ENCODE measurements at regions not wholly inside any gene's neighbourhood (a gene's known extent, or its start where the extent isn't known, plus 50 kb on each side); places are given as distances from the start of the nearest gene placed in this dataset.

DNA sequence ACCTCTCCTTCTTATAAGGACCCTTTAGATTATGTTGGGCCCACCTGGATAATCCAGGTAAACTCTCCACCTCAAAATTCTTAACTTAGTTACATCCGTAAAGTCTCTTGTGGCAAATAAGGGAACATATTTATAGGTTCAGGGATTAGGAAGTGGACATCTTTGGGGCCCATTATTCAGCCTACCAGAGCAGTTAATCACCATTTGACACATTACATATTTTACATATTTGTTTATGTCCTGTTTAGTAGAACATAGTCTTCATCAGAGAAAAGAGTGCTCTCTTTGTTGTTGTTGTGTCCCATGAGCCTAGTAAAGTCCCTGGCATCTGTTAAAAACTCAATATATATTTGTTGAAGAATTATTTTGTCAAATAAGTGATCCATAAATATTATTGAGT lies 134.0 kb upstream of the SPATS2L start:
- H3K27ac Mint-ChIP-seq: no peak overlapping the region
- H3K27me3 ChIP-seq (ENCODE audit: control insufficient read depth in 1 of 2, insufficient read depth in 2 of 2, low read length in 2 of 2): no peaks in the 10 kb centered on the region
- no peaks in the 10 kb centered on the region for H3K9me3 Mint-ChIP-seq
- no peak for DNase-seq
- intact Hi-C loops (cut with DNase I, micrococcal nuclease): no loop called here
- H3K4me3 ChIP-seq (ENCODE audit: low read length): no peak overlapping the region
- H3K4me1 ChIP-seq (ENCODE audit: insufficient read depth, low read length): no peaks in the 10 kb centered on the region
- H3K36me3 Mint-ChIP-seq (ENCODE audit: low read depth): no peaks in the 10 kb centered on the region
- no peaks in the 10 kb centered on the region for H3K4me1 Mint-ChIP-seq (ENCODE audit: low read depth)
- TF ChIP-seq, protein P1, sequence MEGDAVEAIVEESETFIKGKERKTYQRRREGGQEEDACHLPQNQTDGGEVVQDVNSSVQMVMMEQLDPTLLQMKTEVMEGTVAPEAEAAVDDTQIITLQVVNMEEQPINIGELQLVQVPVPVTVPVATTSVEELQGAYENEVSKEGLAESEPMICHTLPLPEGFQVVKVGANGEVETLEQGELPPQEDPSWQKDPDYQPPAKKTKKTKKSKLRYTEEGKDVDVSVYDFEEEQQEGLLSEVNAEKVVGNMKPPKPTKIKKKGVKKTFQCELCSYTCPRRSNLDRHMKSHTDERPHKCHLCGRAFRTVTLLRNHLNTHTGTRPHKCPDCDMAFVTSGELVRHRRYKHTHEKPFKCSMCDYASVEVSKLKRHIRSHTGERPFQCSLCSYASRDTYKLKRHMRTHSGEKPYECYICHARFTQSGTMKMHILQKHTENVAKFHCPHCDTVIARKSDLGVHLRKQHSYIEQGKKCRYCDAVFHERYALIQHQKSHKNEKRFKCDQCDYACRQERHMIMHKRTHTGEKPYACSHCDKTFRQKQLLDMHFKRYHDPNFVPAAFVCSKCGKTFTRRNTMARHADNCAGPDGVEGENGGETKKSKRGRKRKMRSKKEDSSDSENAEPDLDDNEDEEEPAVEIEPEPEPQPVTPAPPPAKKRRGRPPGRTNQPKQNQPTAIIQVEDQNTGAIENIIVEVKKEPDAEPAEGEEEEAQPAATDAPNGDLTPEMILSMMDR (IDR thresholded peaks at IDR 0.05): no peak
- no peaks in the 10 kb centered on the region for H3K36me3 ChIP-seq (ENCODE audit: insufficient read depth, low read length)
- ATAC-seq (ENCODE audit: poor library complexity): no peak
- no peak overlapping the region for H3K27ac ChIP-seq (ENCODE audit: low read depth in 1 of 2, low read length in 2 of 2)
- ChIA-PET CTCF (no interaction called here), POLR2A (no interaction called here)
- H3K9me3 ChIP-seq (ENCODE audit: control insufficient read depth in 1 of 2, insufficient read depth in 1 of 2, low read length in 2 of 2): peaks cover 0 to 4% of the 10 kb centered on the region in 2 experiments
- peaks cover 3% of the 10 kb centered on the region for H3K27me3 Mint-ChIP-seq
- H3K4me3 Mint-ChIP-seq: no peak overlapping the region

DNA sequence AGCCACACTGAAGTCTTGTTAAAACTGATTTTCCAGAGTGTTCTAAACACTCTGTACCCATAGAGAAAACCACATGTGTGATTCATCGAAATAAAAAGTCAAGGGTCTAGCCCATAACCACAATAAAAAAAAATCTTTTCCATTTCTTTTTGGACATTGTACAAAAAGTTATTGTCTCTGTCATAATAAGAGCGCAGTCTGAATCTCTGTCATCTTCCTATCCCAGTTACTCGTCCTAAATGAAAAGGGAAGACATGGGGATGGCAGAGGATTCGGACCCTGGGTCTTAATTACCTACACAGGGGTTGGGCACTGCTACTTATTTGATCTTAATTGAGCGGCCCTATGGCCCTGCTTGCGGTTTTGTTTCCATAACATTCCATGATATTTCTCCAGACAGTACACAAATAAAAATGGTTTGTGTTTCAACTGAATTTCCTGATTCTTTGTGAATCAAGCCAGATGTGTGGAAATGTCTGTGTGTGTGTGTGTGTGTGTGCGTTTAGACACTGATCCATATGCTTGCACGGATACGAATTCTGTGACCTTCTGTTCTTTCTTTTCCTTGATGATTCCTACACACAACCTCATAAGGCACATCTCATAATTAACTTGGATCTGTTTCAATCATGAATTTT lies 133.4 kb upstream of the SPATS2L start:
- Histone ChIP-seq H3K36me3 (ENCODE audit: insufficient read depth, low read length) (no peaks in the 10 kb centered on the region), H3K27ac (ENCODE audit: low read depth in 1 of 2, low read length in 2 of 2) (no peak overlapping the region), H3K4me1 (ENCODE audit: insufficient read depth, low read length) (no peaks in the 10 kb centered on the region), H3K4me3 (ENCODE audit: low read length) (no peak overlapping the region), H3K27me3 (ENCODE audit: control insufficient read depth in 1 of 2, insufficient read depth in 2 of 2, low read length in 2 of 2) (peaks cover 0 to under 1% of the 10 kb centered on the region in 2 experiments), H3K9me3 (ENCODE audit: control insufficient read depth in 1 of 2, insufficient read depth in 1 of 2, low read length in 2 of 2) (peaks cover 0 to 4% of the 10 kb centered on the region in 2 experiments)
- POLR2A ChIA-PET: no interaction called here
- no peak overlapping the region for H3K27ac Mint-ChIP-seq
- DNase-seq: no peak
- H3K4me1 Mint-ChIP-seq (ENCODE audit: low read depth): no peaks in the 10 kb centered on the region
- no peak for ATAC-seq (ENCODE audit: poor library complexity)
- H3K9me3 Mint-ChIP-seq: no peaks in the 10 kb centered on the region
- intact Hi-C loops (cut with DNase I, micrococcal nuclease): no loop called here
- TF ChIP-seq, protein P1 (IDR thresholded peaks at IDR 0.05): no peak
- H3K27me3 Mint-ChIP-seq: peaks cover 3% of the 10 kb centered on the region
- no peaks in the 10 kb centered on the region for H3K36me3 Mint-ChIP-seq (ENCODE audit: low read depth)
- no peak overlapping the region for H3K4me3 Mint-ChIP-seq
- CTCF ChIA-PET: no interaction called here

DNA sequence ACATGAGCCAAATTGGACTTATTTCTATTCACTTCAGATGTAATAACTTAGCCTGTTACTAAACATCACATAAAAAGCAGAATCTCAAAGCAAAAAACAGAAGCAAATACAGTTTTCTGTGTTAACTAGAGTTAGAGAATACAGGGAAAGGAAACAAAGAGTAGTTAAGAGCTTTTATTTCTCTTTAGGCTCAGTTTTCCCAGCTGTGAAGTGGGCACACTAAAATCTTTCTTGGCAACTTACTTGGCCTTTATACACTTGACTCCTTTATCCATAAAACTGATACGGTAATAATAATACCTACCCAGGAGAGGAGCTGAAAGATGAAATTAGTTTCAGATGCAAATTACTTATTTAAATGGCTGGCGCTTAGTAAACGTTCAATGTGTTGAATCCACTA lies 132.8 kb upstream of the SPATS2L start:
- Histone ChIP-seq H3K4me1 (ENCODE audit: insufficient read depth, low read length) (no peaks in the 10 kb centered on the region), H3K27me3 (ENCODE audit: control insufficient read depth in 1 of 2, insufficient read depth in 2 of 2, low read length in 2 of 2) (peaks cover 0 to 5% of the 10 kb centered on the region in 2 experiments), H3K9me3 (ENCODE audit: control insufficient read depth in 1 of 2, insufficient read depth in 1 of 2, low read length in 2 of 2) (peaks cover 0 to 4% of the 10 kb centered on the region in 2 experiments), H3K27ac (ENCODE audit: low read depth in 1 of 2, low read length in 2 of 2) (no peak overlapping the region), H3K4me3 (ENCODE audit: low read length) (no peak overlapping the region), H3K36me3 (ENCODE audit: insufficient read depth, low read length) (no peaks in the 10 kb centered on the region)
- H3K27ac Mint-ChIP-seq: no peak overlapping the region
- ATAC-seq (ENCODE audit: poor library complexity) (no peak), DNase-seq (no peak)
- H3K9me3 Mint-ChIP-seq: no peaks in the 10 kb centered on the region
- peaks cover 7% of the 10 kb centered on the region for H3K27me3 Mint-ChIP-seq
- TF ChIP-seq, protein P1 (IDR thresholded peaks at IDR 0.05): no peak
- no peaks in the 10 kb centered on the region for H3K4me1 Mint-ChIP-seq (ENCODE audit: low read depth)
- CTCF ChIA-PET: no interaction called here
- POLR2A ChIA-PET: no interaction called here
- H3K36me3 Mint-ChIP-seq (ENCODE audit: low read depth): no peaks in the 10 kb centered on the region
- intact Hi-C loops (cut with DNase I, micrococcal nuclease): no loop called here
- H3K4me3 Mint-ChIP-seq: no peak overlapping the region

All from CD4-positive, alpha-beta T cell (primary cell).